ENCODE measurements at regions not wholly inside any gene's neighbourhood (a gene's known extent, or its start where the extent isn't known, plus 50 kb on each side); places are given as distances from the start of the nearest gene placed in this dataset.

GRCh38 chr10:31590023-31590800 lies 271.2 kb downstream of the ZEB1 start:
- no peaks in the 10 kb centered on the region for H3K36me3 ChIP-seq (ENCODE audit: control insufficient read depth, insufficient read depth, low read length)
- no peak overlapping the region for H3K27ac ChIP-seq
- H3K9me3 ChIP-seq (ENCODE audit: control insufficient read depth, low read length): no peaks in the 10 kb centered on the region
- no peaks in the 10 kb centered on the region for H3K79me2 ChIP-seq
- H3K27me3 ChIP-seq (ENCODE audit: control insufficient read depth, insufficient read depth, low read length): no peaks in the 10 kb centered on the region
- no peak overlapping the region for H3K4me2 ChIP-seq (ENCODE audit: low read length)
- no peak overlapping the region for H3K9ac ChIP-seq
- no peaks in the 10 kb centered on the region for H3K4me1 ChIP-seq
- no peak overlapping the region for H3K4me3 ChIP-seq (ENCODE audit: low read depth, low read length)
- no peak for TF ChIP-seq CTCF (IDR thresholded peaks at IDR 0.05)
- H2AFZ ChIP-seq: no peak overlapping the region

- Histone ChIP-seq H3K27me3 (ENCODE audit: control insufficient read depth, insufficient read depth, low read length) (no peaks in the 10 kb centered on the region), H2AFZ (no peak overlapping the region), H3K4me1 (no peaks in the 10 kb centered on the region), H3K79me2 (no peaks in the 10 kb centered on the region), H3K4me3 (ENCODE audit: low read depth, low read length) (no peak overlapping the region), H3K9me3 (ENCODE audit: control insufficient read depth, low read length) (no peaks in the 10 kb centered on the region), H3K9ac (no peak overlapping the region), H3K36me3 (ENCODE audit: control insufficient read depth, insufficient read depth, low read length) (no peaks in the 10 kb centered on the region), H3K4me2 (ENCODE audit: low read length) (no peak overlapping the region), H3K27ac (no peak overlapping the region)
- no peak for TF ChIP-seq CTCF (IDR thresholded peaks at IDR 0.05)
Measured at GRCh38 chr10:31587691-31588090, 268.7 kb downstream of the ZEB1 start.

GRCh38 chr10:31586723-31587638 lies 268.0 kb downstream of the ZEB1 start:
- Histone ChIP-seq H3K36me3 (ENCODE audit: control insufficient read depth, insufficient read depth, low read length) (no peaks in the 10 kb centered on the region), H3K9me3 (ENCODE audit: control insufficient read depth, low read length) (no peaks in the 10 kb centered on the region), H3K9ac (no peak overlapping the region), H2AFZ (no peak overlapping the region), H3K79me2 (no peaks in the 10 kb centered on the region), H3K4me1 (no peaks in the 10 kb centered on the region), H3K4me3 (ENCODE audit: low read depth, low read length) (no peak overlapping the region), H3K4me2 (ENCODE audit: low read length) (no peak overlapping the region), H3K27ac (no peak overlapping the region), H3K27me3 (ENCODE audit: control insufficient read depth, insufficient read depth, low read length) (no peaks in the 10 kb centered on the region)
- TF ChIP-seq CTCF (IDR thresholded peaks at IDR 0.05): no peak

- H3K9me3 ChIP-seq (ENCODE audit: control insufficient read depth, low read length): no peaks in the 10 kb centered on the region
- TF ChIP-seq CTCF (IDR thresholded peaks at IDR 0.05): no peak
- H3K4me1 ChIP-seq: no peaks in the 10 kb centered on the region
- H3K9ac ChIP-seq: no peak overlapping the region
- no peak overlapping the region for H3K27ac ChIP-seq
- H3K36me3 ChIP-seq (ENCODE audit: control insufficient read depth, insufficient read depth, low read length): no peaks in the 10 kb centered on the region
- no peaks in the 10 kb centered on the region for H3K27me3 ChIP-seq (ENCODE audit: control insufficient read depth, insufficient read depth, low read length)
- no peak overlapping the region for H3K4me2 ChIP-seq (ENCODE audit: low read length)
- H3K79me2 ChIP-seq: no peaks in the 10 kb centered on the region
- H2AFZ ChIP-seq: no peak overlapping the region
- no peak overlapping the region for H3K4me3 ChIP-seq (ENCODE audit: low read depth, low read length)
Measured at GRCh38 chr10:31584876-31585275, 265.9 kb downstream of the ZEB1 start.
